Effector CD8-positive, alpha-beta T cell (primary cell): ENCODE measurements at regions not wholly inside any gene's neighbourhood (a gene's known extent, or its start where the extent isn't known, plus 50 kb on each side); places are given as distances from the start of the nearest gene placed in this dataset.
"Not testable (repeated sequence)": the region's sequence is repeated elsewhere in the genome, so short reads cannot be mapped to it uniquely, and the experiment has no call there.

Experiments used
- DNase-seq: peaks from one replicate; lab custom pipeline; 2025; lab: John Stamatoyannopoulos, UW

- no peak for DNase-seq
These were observed 404.2 kb downstream of the KCNRG start for GRCh38 chr13:50419331-50419865.

GRCh38 chr13:50419896-50420295 is 404.7 kb downstream of the KCNRG start:
- no peak for DNase-seq

- DNase-seq = no peak
These were observed 405.7 kb downstream of the KCNRG start for GRCh38 chr13:50420718-50421472.

- no peak for DNase-seq
These were observed 406.4 kb downstream of the KCNRG start for GRCh38 chr13:50421473-50422130.

- no peak for DNase-seq
These were observed 407.2 kb downstream of the KCNRG start for GRCh38 chr13:50422181-50423148.

GRCh38 chr13:50424993-50425392 is 409.7 kb downstream of the KCNRG start:
- DNase-seq = no peak

- no peak for DNase-seq
These were observed 410.5 kb downstream of the KCNRG start for GRCh38 chr13:50425772-50426171.

GRCh38 chr13:50426927-50427326 is 411.7 kb downstream of the KCNRG start:
- DNase-seq = no peak

- not testable (repeated sequence) for DNase-seq
These were observed 412.3 kb downstream of the KCNRG start for GRCh38 chr13:50427511-50427910.

GRCh38 chr13:50428183-50428877 is 413.1 kb downstream of the KCNRG start:
- DNase-seq = no peak

- no peak for DNase-seq
These were observed 408.5 kb downstream of the DLEU7 start for GRCh38 chr13:50435011-50435410.

- DNase-seq = no peak
These were observed 406.2 kb downstream of the DLEU7 start for GRCh38 chr13:50437252-50437651.

- no peak for DNase-seq
These were observed 405.1 kb downstream of the DLEU7 start for GRCh38 chr13:50438351-50438750.

- DNase-seq = no peak
These were observed 402.4 kb downstream of the DLEU7 start for GRCh38 chr13:50441130-50441529.

- DNase-seq = no peak
These were observed 398.8 kb downstream of the DLEU7 start for GRCh38 chr13:50444726-50445125.

GRCh38 chr13:50446611-50447010 is 396.9 kb downstream of the DLEU7 start:
- no peak for DNase-seq

- DNase-seq = no peak
These were observed 394.9 kb downstream of the DLEU7 start for GRCh38 chr13:50448535-50448998.

GRCh38 chr13:50449465-50449864 is 394.0 kb downstream of the DLEU7 start:
- no peak for DNase-seq

GRCh38 chr13:50450279-50450678 is 393.2 kb downstream of the DLEU7 start:
- DNase-seq = no peak

- no peak for DNase-seq
These were observed 391.9 kb downstream of the DLEU7 start for GRCh38 chr13:50451609-50452008.

GRCh38 chr13:50452028-50452427 is 391.5 kb downstream of the DLEU7 start:
- DNase-seq = no peak
